ENCODE measurements at regions not wholly inside any gene's neighbourhood (a gene's known extent, or its start where the extent isn't known, plus 50 kb on each side); places are given as distances from the start of the nearest gene placed in this dataset.

- no peak for TF ChIP-seq RUNX3 (IDR thresholded peaks at IDR 0.05; ENCODE audit: low read length)
- no peak for TF ChIP-seq MEF2A (IDR thresholded peaks at IDR 0.05; ENCODE audit: insufficient read depth, low read depth, low read length)
- TF ChIP-seq, protein P1, sequence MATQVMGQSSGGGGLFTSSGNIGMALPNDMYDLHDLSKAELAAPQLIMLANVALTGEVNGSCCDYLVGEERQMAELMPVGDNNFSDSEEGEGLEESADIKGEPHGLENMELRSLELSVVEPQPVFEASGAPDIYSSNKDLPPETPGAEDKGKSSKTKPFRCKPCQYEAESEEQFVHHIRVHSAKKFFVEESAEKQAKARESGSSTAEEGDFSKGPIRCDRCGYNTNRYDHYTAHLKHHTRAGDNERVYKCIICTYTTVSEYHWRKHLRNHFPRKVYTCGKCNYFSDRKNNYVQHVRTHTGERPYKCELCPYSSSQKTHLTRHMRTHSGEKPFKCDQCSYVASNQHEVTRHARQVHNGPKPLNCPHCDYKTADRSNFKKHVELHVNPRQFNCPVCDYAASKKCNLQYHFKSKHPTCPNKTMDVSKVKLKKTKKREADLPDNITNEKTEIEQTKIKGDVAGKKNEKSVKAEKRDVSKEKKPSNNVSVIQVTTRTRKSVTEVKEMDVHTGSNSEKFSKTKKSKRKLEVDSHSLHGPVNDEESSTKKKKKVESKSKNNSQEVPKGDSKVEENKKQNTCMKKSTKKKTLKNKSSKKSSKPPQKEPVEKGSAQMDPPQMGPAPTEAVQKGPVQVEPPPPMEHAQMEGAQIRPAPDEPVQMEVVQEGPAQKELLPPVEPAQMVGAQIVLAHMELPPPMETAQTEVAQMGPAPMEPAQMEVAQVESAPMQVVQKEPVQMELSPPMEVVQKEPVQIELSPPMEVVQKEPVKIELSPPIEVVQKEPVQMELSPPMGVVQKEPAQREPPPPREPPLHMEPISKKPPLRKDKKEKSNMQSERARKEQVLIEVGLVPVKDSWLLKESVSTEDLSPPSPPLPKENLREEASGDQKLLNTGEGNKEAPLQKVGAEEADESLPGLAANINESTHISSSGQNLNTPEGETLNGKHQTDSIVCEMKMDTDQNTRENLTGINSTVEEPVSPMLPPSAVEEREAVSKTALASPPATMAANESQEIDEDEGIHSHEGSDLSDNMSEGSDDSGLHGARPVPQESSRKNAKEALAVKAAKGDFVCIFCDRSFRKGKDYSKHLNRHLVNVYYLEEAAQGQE (IDR thresholded peaks at IDR 0.05; ENCODE audit: low read depth, low read length) = no peak
- TF ChIP-seq HDGF (IDR thresholded peaks at IDR 0.05) = no peak
- TF ChIP-seq, protein P2, sequence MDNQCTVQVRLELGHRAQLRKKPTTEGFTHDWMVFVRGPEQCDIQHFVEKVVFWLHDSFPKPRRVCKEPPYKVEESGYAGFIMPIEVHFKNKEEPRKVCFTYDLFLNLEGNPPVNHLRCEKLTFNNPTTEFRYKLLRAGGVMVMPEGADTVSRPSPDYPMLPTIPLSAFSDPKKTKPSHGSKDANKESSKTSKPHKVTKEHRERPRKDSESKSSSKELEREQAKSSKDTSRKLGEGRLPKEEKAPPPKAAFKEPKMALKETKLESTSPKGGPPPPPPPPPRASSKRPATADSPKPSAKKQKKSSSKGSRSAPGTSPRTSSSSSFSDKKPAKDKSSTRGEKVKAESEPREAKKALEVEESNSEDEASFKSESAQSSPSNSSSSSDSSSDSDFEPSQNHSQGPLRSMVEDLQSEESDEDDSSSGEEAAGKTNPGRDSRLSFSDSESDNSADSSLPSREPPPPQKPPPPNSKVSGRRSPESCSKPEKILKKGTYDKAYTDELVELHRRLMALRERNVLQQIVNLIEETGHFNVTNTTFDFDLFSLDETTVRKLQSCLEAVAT (IDR thresholded peaks at IDR 0.05) = no peak
Observed at GRCh38 chr12:67370979-67371378, 101.8 kb downstream of the CAND1 start (continued).

GRCh38 chr12:67377021-67377420 lies 107.9 kb downstream of the CAND1 start:
- CTCF ChIA-PET = no interaction called here
- DNase-seq (ENCODE audit: low read depth, low spot score) = no peak
- Histone ChIP-seq H3K9me3 (replicated peaks; ENCODE audit: control insufficient read depth, insufficient read depth, low read length) (no peaks in the 10 kb centered on the region; the same call in 2 of the 3 replicates), H3K36me3 (ENCODE audit: control insufficient read depth in 2 of 2, insufficient read depth in 2 of 2, low read length in 1 of 2) (no peaks in the 10 kb centered on the region), H3K4me1 (ENCODE audit: control insufficient read depth, insufficient read depth, low read length) (no peaks in the 10 kb centered on the region), H3K27ac (ENCODE audit: control insufficient read depth, insufficient read depth) (no peak overlapping the region), H4K20me1 (ENCODE audit: control insufficient read depth, insufficient read depth) (no peaks in the 10 kb centered on the region), H3K4me2 (ENCODE audit: control insufficient read depth, insufficient read depth) (no peak overlapping the region), H3K27me3 (replicated peaks in 1 of 2; ENCODE audit: control insufficient read depth in 2 of 2, insufficient read depth in 2 of 2, low read length in 1 of 2) (no peaks in the 10 kb centered on the region), H3K4me3 (no peak overlapping the region), H3K9ac (ENCODE audit: control insufficient read depth, insufficient read depth, low read length) (no peak overlapping the region), H2AFZ (ENCODE audit: control insufficient read depth, low read depth, low read length) (no peak overlapping the region), H3K79me2 (ENCODE audit: control insufficient read depth, insufficient read depth, low read length) (no peaks in the 10 kb centered on the region)
- no TSS peak for BruUV-seq (replicated peaks)
- intact Hi-C loops (cut with micrococcal nuclease; ENCODE audit: unreplicated experiment) (no loop called here), in situ Hi-C loops (cut with MboI) (no loop called here)
- ATAC-seq = no peak
- FAIRE-seq = no peak
- WGBS (ENCODE audit: insufficient coverage, insufficient replicate concordance, low lambda C conversion rate, missing lambda C conversion rate) = 64% methylated on average over 4 of the region's 4 CpGs
- SMC1A ChIA-PET (ENCODE audit: uncharacterized antibody, unreplicated experiment) = no interaction called here
- RAD21 ChIA-PET (ENCODE audit: unreplicated experiment) = no interaction called here
- POLR2A ChIA-PET = no interaction called here
- no peak for TF ChIP-seq STAT3 (IDR thresholded peaks at IDR 0.05; ENCODE audit: low read depth, low read length)
- TF ChIP-seq MEF2A (IDR thresholded peaks at IDR 0.05; ENCODE audit: insufficient read depth, low read depth, low read length) = no peak
- no peak for TF ChIP-seq BMI1 (IDR thresholded peaks at IDR 0.05; ENCODE audit: borderline replicate concordance)
- no peak for TF ChIP-seq PRDM15 (CRISPR knock-in tag; IDR thresholded peaks at IDR 0.05)
- no peak for TF ChIP-seq KDM1A (IDR thresholded peaks at IDR 0.05; ENCODE audit: borderline replicate concordance)
- no peak for TF ChIP-seq MTA3 (IDR thresholded peaks at IDR 0.05; ENCODE audit: borderline replicate concordance, low read length)
- TF ChIP-seq RAD51 (IDR thresholded peaks at IDR 0.05) = no peak
- no peak for TF ChIP-seq CREM (IDR thresholded peaks at IDR 0.05; ENCODE audit: low read depth)
- TF ChIP-seq SMC3 (IDR thresholded peaks at IDR 0.05; ENCODE audit: borderline replicate concordance, low read length) = no peak
- TF ChIP-seq SKIL (IDR thresholded peaks at IDR 0.05; ENCODE audit: low read depth, poor library complexity, severe bottlenecking) = no peak

Data from GM12878 (cell line).